HG03354 (cell line): ENCODE measurements at regions not wholly inside any gene's neighbourhood (a gene's known extent, or its start where the extent isn't known, plus 50 kb on each side); places are given as distances from the start of the nearest gene placed in this dataset.

Experiments
- ATAC-seq: cut with Tn5 transposase; IDR thresholded peaks from one replicate; pipeline ENCODE4 v1.9.1; 2021; ENCODE audit warnings: mild to moderate bottlenecking; ENCODE audit not compliant: unreplicated experiment, poor library complexity, severe bottlenecking

- ATAC-seq = no peak
Measured at GRCh38 chr5:102701748-102702147, 53.4 kb upstream of the PAM start.
